Upper lobe of left lung (tissue), 6 donors: ENCODE measurements at regions not wholly inside any gene's neighbourhood (a gene's known extent, or its start where the extent isn't known, plus 50 kb on each side); places are given as distances from the start of the nearest gene placed in this dataset.
"Not testable (repeated sequence)": the region's sequence is repeated elsewhere in the genome, so short reads cannot be mapped to it uniquely, and the experiment has no call there.

Experiments
- ATAC-seq, 2 donors: fragments of 200-7000 bp; cut with Tn5 transposase; one replicate each; pipeline ENCODE4 v1.9.1; 2022; ENCODE audit warnings: mild to moderate bottlenecking in 2 of 2, moderate library complexity in 2 of 2; ENCODE audit not compliant: low FRiP score in 2 of 2
- DNase-seq, 2 donors: peaks; one replicate each; pipeline ENCODE4 v3.0.0-alpha.2; 2019 to 2020
- H3K27ac ChIP-seq, 4 donors: fragments of 200-600 bp; sonication (generic); one replicate each; pipeline ENCODE4 v1.5.1; 2016 to 2019
- H3K27me3 ChIP-seq, 4 donors: fragments of 200-600 bp; sonication (generic); one replicate each; pipeline ENCODE4 v1.5.1; 2017 to 2019
- H3K36me3 ChIP-seq, 4 donors: fragments of 200-600 bp; sonication (generic); one replicate each; pipeline ENCODE4 v1.5.1; 2016 to 2019
- H3K4me1 ChIP-seq, 4 donors: fragments of 200-600 bp; sonication (generic); one replicate each; pipeline ENCODE4 v1.5.1; 2018 to 2019
- H3K4me3 ChIP-seq, 4 donors: fragments of 200-600 bp; sonication (generic); one replicate each; pipeline ENCODE4 v1.5.1; 2017 to 2019; ENCODE audit warnings: mild to moderate bottlenecking in 2 of 4, moderate library complexity in 1 of 4
- H3K9me3 ChIP-seq, 4 donors: fragments of 200-600 bp; sonication (generic); one replicate each; pipeline ENCODE4 v1.5.1; 2018 to 2019
- EP300 ChIP-seq, 4 donors: sonication (generic); formaldehyde crosslinking; IDR thresholded peaks; one replicate each; pipeline ENCODE4 v1.5.1; 2017; ENCODE audit warnings: antibody characterized with exemption in 4 of 4, control low read depth in 2 of 4
- POLR2A ChIP-seq, 4 donors: fragments of 450-650 bp; IDR thresholded peaks; one replicate each; pipeline ENCODE4 v1.5.1; 2016 to 2017; ENCODE audit warnings: antibody characterized with exemption in 4 of 4, mild to moderate bottlenecking in 2 of 4
- POLR2AphosphoS5 ChIP-seq, 2 donors: sonication (generic); formaldehyde crosslinking; IDR thresholded peaks; one replicate each; pipeline ENCODE4 v1.5.1; 2017; ENCODE audit warnings: antibody characterized with exemption in 2 of 2
- WGBS, 2 donors: methylation state at CpG; one replicate each; pipeline ENCODE4 v1.1.5; 2017 to 2018; 5-methylcytosine and 5-hydroxymethylcytosine counted together
- TF ChIP-seq, protein P1 (sequence below), 6 experiments: fragments of 450-650 bp in 4 of 6; fragments of 200-600 bp in 2 of 6; sonication (generic) in 2 of 6; IDR thresholded peaks; one replicate each; pipeline ENCODE4 v1.5.1; 2016 to 2019; ENCODE audit warnings: antibody characterized with exemption in 6 of 6
- donor health status: DM: no; HTN: no; CAD: no; lungs with moderate emphysema.
- donor health status: DM: no; HTN: yes; CAD: no; lungs with severe emphysema.

DNA sequence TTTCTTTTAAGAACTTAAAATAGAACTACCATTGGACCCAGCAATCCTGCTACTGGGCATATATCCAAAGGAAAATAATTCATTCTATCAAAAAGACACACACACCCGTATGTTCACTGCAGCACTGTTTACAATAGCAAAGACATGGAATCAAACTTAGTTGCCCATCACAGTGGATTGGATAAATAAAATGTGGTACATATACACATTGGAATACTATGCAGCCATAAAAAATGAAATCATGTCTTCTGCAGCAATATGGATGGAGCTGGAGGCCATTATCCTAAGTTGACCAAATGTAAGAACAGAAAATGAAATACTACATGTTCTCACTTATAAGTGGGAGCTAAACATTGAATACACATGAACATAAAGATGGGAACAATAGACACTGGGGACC is 585.3 kb upstream of the USP24 start:
- H3K4me1 ChIP-seq, result no peaks in the 10 kb centered on the region
- DNase-seq, result no peak
- 44 to 66% methylated on average over 1 of the region's 1 CpG for WGBS, 2 donors
- ATAC-seq, result no peak
- H3K36me3 ChIP-seq, result no peaks in the 10 kb centered on the region
- H3K9me3 ChIP-seq, result no peaks in the 10 kb centered on the region
- no peak overlapping the region for H3K4me3 ChIP-seq
- TF ChIP-seq POLR2A (IDR thresholded peaks at IDR 0.05) (no peak), EP300 (IDR thresholded peaks at IDR 0.05) (no peak), POLR2AphosphoS5 (IDR thresholded peaks at IDR 0.05) (no peak)
- TF ChIP-seq, protein P1, sequence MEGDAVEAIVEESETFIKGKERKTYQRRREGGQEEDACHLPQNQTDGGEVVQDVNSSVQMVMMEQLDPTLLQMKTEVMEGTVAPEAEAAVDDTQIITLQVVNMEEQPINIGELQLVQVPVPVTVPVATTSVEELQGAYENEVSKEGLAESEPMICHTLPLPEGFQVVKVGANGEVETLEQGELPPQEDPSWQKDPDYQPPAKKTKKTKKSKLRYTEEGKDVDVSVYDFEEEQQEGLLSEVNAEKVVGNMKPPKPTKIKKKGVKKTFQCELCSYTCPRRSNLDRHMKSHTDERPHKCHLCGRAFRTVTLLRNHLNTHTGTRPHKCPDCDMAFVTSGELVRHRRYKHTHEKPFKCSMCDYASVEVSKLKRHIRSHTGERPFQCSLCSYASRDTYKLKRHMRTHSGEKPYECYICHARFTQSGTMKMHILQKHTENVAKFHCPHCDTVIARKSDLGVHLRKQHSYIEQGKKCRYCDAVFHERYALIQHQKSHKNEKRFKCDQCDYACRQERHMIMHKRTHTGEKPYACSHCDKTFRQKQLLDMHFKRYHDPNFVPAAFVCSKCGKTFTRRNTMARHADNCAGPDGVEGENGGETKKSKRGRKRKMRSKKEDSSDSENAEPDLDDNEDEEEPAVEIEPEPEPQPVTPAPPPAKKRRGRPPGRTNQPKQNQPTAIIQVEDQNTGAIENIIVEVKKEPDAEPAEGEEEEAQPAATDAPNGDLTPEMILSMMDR (IDR thresholded peaks at IDR 0.05), result no peak
- no peak overlapping the region for H3K27ac ChIP-seq
- no peaks in the 10 kb centered on the region for H3K27me3 ChIP-seq

- 98 to 100% methylated on average over 1 to 6 of the region's 6 CpGs for WGBS, 2 donors
- Histone ChIP-seq H3K27ac (no peak overlapping the region), H3K4me1 (no peaks in the 10 kb centered on the region), H3K27me3 (no peaks in the 10 kb centered on the region), H3K36me3 (no peaks in the 10 kb centered on the region), H3K9me3 (no peaks in the 10 kb centered on the region), H3K4me3 (no peak overlapping the region)
- no peak for ATAC-seq
- peak in 1 of 2 donors; percentile 37 for DNase-seq
- TF ChIP-seq POLR2A (IDR thresholded peaks at IDR 0.05), result no peak
- TF ChIP-seq, protein P1 (IDR thresholded peaks at IDR 0.05), result no peak
- no peak for TF ChIP-seq POLR2AphosphoS5 (IDR thresholded peaks at IDR 0.05)
- TF ChIP-seq EP300 (IDR thresholded peaks at IDR 0.05), result no peak
These were observed 578.7 kb upstream of the USP24 start for GRCh38 chr1:55793856-55794255.

DNA sequence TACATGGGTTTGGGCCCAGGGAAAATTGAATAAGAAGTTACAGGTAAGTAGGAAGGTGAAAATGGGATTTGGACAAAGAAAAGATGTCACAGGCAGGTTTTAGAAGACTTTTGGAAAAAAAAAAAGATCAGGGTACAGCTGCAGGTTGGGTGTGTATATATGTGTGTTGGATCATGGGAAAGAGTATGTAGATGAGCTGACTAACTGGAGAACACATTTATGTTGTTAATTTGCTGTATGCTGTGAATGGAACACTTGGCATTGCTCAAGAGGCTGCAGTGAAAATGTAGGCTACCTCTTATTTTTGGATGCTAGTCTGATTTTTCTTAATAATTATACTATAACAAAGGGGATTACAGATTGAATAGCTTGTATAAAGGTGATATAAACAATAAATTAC is 577.7 kb upstream of the USP24 start:
- H3K4me3 ChIP-seq, result no peak overlapping the region
- no peaks in the 10 kb centered on the region for H3K36me3 ChIP-seq
- H3K27ac ChIP-seq, result no peak overlapping the region
- H3K4me1 ChIP-seq, result no peaks in the 10 kb centered on the region
- TF ChIP-seq POLR2A (IDR thresholded peaks at IDR 0.05), result no peak
- TF ChIP-seq, protein P1 (IDR thresholded peaks at IDR 0.05), result no peak
- no peak for TF ChIP-seq EP300 (IDR thresholded peaks at IDR 0.05)
- TF ChIP-seq POLR2AphosphoS5 (IDR thresholded peaks at IDR 0.05), result no peak
- ATAC-seq, result no peak
- no peaks in the 10 kb centered on the region for H3K27me3 ChIP-seq
- no peaks in the 10 kb centered on the region for H3K9me3 ChIP-seq
- no peak for DNase-seq

GRCh38 chr1:55789466-55789865 is 574.3 kb upstream of the USP24 start:
- Histone ChIP-seq H3K4me3 (no peak overlapping the region), H3K27me3 (no peaks in the 10 kb centered on the region), H3K27ac (no peak overlapping the region), H3K36me3 (no peaks in the 10 kb centered on the region), H3K4me1 (no peaks in the 10 kb centered on the region), H3K9me3 (no peaks in the 10 kb centered on the region)
- 76 to 96% methylated on average over 1 of the region's 1 CpG for WGBS, 2 donors
- ATAC-seq (no peak), DNase-seq (no peak)
- TF ChIP-seq, protein P1 (IDR thresholded peaks at IDR 0.05), result no peak
- TF ChIP-seq POLR2AphosphoS5 (IDR thresholded peaks at IDR 0.05), result no peak
- no peak for TF ChIP-seq EP300 (IDR thresholded peaks at IDR 0.05)

DNA sequence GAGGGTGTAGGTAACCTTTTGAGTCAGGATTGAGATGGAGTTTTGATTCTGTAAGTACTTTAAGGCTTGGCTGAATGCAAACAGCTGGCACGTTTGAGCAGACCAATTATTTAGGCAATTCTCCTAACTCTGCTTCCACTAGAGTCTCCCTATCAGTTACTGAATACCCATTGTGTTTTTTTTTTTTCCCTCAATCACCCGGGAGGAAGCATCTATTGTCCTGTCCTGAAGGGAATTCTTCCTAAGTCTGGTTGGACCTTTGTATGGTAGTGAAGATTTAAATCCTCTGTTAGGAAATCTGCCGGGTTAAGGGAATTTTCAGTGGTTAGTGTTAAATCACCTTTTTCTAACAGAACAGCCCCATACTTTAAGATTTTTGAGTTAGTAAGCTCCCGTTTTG is 571.2 kb upstream of the USP24 start:
- WGBS, 2 donors, result 49 to 62% methylated on average over 4 of the region's 4 CpGs
- Histone ChIP-seq H3K27ac (no peak overlapping the region), H3K27me3 (no peaks in the 10 kb centered on the region), H3K4me1 (no peaks in the 10 kb centered on the region), H3K4me3 (no peak overlapping the region), H3K9me3 (no peaks in the 10 kb centered on the region), H3K36me3 (no peaks in the 10 kb centered on the region)
- TF ChIP-seq EP300 (IDR thresholded peaks at IDR 0.05) (no peak), POLR2AphosphoS5 (IDR thresholded peaks at IDR 0.05) (no peak), POLR2A (IDR thresholded peaks at IDR 0.05) (no peak)
- TF ChIP-seq, protein P1 (IDR thresholded peaks at IDR 0.05), result no peak
- ATAC-seq, result no peak
- DNase-seq, result no peak

DNA sequence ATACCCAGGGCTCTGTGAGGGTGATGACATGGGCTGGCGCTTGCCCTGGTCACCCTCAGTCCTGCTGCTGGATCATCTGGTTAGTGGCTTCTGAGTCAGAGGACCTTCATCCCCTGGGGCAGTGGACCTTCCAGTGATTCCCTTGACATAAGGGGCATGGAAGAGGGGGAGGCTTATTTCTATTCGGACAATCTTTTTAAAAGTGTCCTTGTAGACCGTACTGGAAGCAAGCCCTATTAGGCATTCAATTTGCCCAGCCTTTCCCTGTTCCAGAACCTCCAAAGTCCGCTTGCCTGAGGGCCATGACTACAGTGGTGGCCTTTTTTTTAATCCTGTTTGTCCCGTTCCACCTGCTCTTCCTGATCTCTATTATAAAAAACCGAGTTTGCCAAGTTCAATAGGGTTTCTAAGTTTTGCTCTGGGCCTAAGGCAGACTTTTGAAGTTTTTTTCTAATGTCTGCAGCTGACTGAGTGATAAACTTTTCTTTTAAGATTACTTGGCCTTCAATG is 569.8 kb upstream of the USP24 start:
- DNase-seq, H3K27me3 ChIP-seq, ATAC-seq, H3K9me3 ChIP-seq, H3K4me3 ChIP-seq, H3K4me1 ChIP-seq, H3K36me3 ChIP-seq, H3K27ac ChIP-seq: not testable (repeated sequence)
- whole genome bisulfite sequencing, 2 donors, result 82 to 88% methylated on average over 6 of the region's 6 CpGs
